HG02623 (cell line): ENCODE measurements at regions not wholly inside any gene's neighbourhood (a gene's known extent, or its start where the extent isn't known, plus 50 kb on each side); places are given as distances from the start of the nearest gene placed in this dataset.

ENCODE experiments used
- ATAC-seq: cut with Tn5 transposase; IDR thresholded peaks from one replicate; pipeline ENCODE4 v1.9.1; 2021; ENCODE audit warnings: moderate library complexity; ENCODE audit not compliant: unreplicated experiment

GRCh38 chr12:107543416-107543815, 142.2 kb upstream of the PWP1 start:
- ATAC-seq = no peak

DNA sequence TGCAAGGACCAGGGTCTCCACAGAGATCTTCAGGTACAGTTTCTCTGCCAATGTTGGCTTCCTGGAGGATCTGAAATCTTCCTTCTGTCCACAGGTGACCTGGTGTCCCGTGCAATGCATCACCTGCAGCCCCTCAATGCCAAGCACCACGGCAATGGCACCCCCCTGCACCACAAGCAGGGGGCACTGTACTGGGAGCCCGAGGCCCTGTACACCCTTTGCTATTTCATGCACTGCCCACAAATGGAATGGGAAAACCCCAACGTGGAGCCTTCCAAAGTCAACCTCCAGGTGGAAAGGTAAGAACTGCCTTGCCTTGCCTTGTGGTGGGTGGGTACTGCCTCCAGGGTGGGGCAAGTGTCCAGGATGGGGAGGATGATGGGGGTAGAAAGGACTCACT, 141.8 kb upstream of the PWP1 start:
- ATAC-seq = no peak

DNA sequence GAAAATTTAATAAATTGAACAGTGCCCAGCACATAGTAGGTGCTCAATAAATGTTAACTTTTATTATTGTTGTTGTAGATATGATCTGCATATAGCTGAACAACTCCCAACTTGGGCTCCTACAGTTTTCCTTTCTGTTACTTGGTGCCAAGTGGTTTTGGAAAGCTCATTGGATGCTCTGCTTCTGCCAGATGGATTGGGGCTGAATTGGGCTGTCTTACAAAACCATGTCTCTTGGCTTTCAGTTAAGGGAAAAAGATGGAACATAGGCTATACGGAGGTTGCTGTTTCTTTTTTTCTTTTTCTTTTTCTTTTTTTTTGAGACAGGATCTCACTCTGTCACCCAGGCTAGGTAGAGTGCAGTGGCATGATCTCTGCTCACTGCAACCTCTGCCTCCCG, 140.7 kb upstream of the PWP1 start:
- no peak for ATAC-seq

DNA sequence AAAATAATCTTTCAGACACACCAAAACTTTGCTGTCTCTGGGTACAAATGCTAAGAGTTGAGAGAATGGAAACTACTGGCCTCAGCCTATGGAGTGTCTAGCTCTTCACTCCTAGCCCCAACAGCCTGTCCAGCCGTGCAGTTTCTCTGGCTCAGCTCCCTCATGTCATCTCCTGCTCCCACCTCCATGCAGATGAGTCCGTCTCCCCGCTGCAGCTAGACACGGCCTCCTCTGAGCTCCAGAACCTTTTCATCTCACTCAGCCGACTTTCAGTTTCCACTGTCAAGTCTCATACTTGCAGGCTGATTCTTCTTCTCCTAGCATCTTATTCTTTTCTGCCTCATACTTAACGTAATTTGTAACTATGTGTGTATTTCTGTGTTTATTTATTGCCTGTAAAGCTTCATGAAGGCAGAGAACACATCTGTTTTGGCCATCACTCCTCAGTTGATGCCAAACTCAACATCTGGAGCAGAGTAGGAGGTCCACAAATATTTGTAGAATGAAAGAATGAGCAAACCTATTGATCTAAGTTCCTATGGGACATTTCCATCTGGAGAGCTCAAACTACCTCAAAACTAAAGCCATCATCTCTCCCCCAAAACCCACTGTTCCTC, 139.8 kb upstream of the PWP1 start:
- no peak for ATAC-seq

DNA sequence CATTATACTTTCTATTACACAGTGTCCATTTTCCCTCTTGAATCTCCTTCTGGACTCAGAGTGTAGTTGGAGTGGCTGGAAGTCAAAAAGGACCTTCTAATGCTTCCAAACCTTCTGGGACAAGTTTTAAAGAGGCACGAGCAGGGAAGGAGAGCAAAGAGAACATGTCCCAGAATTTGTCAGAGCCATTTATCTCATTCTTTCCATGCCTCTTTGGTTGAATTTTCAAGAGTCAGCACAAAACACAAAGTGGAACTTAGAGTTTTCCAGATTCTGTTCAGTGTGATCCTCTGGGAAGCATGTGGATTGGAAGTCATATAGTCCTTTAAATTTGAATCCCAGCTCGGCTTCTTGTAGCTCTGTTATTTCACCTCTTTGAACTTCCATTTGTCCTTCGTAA, 138.2 kb upstream of the PWP1 start:
- no peak for ATAC-seq

- no peak for ATAC-seq
Observed at GRCh38 chr12:107549651-107550480, 135.7 kb upstream of the PWP1 start.

- ATAC-seq = no peak
Observed at GRCh38 chr12:107551434-107551833, 134.2 kb upstream of the PWP1 start.

GRCh38 chr12:107552263-107552662, 133.3 kb upstream of the PWP1 start:
- ATAC-seq = no peak

- ATAC-seq = no peak
Observed at GRCh38 chr12:107553211-107553765, 132.3 kb upstream of the PWP1 start.

GRCh38 chr12:107554941-107555340, 130.7 kb upstream of the PWP1 start:
- no peak for ATAC-seq

- ATAC-seq = no peak
Observed at GRCh38 chr12:107557026-107557425, 128.6 kb upstream of the PWP1 start.

DNA sequence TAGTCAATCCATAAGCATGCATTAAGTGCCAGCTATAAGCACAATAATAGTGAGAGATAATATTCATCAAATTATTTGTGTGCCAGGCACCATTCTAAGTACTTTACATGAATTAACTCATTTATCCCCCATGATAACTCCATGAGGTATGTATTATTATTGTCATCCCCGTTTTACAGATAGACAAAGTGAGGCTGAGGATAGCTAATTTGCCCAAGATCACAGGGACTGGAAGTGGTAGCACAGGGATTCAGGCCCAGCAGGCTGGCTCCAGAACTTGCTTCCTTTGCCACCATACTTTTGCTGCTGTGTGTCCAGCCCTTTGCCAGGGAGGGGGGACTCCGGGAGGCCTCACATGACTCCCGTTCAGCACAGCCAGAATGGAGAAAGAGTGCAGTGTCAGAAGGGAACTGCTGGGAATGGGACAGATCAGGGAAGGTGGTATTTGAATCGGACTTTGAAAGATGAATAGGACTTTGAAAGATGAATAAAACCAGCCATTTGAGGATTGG, 128.0 kb upstream of the PWP1 start:
- ATAC-seq = no peak

GRCh38 chr12:107558141-107558815, 127.3 kb upstream of the PWP1 start:
- no peak for ATAC-seq

DNA sequence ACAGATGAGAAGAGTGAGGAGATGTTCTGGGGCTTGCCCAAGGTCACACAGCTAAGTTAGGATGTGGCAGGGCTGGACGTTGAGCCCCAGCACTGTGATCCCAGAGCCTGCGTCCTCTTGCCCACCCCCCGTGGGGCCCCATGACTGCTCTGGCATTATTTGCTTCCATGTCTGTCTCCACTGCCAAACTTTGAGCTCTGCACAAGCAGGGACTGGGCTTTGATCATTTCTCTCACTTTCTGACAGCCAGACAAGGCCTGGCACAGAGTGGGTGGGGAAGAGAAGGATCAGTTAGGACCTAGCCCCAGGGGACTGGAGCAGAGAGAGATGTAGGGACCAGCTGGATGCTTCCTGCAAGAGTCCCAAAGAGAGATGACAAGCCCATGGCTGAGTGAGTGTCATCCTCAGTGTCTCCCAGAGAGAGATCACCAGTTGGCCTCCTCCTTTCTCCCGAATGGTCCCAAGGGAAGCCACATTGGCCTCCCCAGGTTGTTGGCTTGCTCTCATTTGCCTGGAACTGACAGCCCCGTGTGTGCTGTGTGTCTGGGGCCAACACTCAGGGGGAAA, 126.7 kb upstream of the PWP1 start:
- ATAC-seq = no peak

DNA sequence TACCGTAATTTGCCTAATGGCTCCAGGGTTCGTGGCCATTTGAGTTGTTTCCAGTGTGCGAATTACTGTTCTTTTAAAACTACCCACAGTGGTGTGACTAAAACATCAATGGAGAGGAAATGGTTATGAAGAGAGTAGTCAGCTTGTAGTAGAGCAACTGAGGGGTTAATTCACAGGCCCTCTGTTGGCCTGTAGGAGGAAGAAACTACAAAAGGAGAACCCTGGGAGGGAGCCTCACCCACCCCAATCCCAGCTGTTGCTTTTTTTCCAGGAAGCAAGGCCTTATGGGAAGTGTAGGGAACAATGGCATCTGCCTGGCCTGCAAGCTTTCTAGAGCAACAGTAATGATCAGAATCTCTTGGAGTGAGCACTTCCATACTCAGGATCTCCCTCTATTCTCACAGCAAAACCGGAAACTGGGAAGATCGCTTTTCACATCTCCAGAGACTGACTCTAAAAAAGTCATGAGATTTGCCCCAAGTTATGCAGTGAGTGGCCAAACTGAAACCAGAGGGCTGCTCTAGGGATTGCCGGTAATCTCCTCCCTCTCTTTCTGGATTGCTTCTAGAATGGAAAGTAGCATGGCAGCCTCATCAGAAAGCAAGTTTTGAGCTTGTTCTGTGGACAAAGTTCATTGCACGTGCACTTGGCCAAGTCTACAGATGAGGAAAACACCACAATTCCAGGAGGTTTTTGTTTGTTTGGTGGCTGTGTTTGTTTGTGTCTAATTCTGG, 125.3 kb upstream of the PWP1 start:
- ATAC-seq = no peak

DNA sequence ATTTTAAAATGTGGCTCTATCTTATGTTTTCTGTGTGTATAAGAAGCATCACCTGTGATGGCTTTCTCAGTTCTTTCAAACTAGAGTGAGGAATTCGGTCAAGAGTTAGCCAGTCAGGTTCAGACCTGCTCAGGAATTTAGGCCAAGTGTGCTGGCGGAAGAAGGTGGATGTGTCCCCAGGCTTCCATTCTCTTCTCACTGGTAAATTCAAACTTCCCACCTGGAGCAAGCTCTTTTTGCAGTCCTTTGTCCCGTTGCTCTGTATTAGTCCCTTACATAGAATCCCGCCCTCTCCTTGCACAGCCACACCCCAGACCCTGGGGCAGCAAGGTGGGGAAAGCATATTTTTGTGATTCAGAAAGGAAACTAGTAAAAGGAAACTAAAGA, 124.7 kb upstream of the PWP1 start:
- ATAC-seq = no peak

GRCh38 chr12:107564946-107565345, 120.7 kb upstream of the PWP1 start:
- no peak for ATAC-seq

DNA sequence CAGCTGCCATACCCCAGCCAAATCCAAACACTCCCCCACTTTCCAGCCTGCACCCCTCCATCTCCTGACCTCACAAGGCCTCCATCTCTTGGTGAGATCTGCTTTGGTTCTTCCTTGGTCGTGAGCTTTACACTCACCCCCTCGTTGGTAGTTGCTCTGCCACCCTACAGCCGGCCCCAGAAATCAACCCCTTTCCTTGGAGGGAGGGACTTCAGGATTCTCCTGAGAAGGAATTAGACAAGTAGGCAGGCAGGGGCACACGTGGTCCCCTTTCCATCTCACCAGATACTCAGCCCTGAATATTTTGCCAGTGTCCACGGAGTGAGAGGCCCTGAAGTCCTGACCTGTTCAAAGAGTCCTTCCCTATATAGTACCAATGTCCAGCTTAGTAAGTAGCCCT, 120.0 kb upstream of the PWP1 start:
- ATAC-seq = no peak

- no peak for ATAC-seq
Observed at GRCh38 chr12:107567876-107568619, 117.6 kb upstream of the PWP1 start.

DNA sequence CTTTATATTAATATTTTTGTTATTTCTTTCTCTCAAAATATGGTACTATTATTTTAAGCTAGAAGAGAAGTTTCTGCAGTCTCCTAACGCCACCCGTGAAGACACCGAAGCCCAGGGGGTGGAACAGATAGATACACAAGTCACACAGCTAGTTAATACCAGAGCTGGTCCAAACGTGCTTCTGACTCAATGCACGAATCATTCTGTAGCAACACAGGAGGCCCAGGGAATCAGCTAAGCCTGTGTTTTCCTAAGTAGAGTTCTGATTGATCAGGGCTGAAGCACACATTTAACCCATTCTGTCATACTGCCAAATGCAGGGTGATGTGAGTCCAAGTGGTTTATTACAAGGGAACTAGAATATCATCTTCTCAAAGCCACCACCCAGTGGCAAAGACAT, 116.9 kb upstream of the PWP1 start:
- no peak for ATAC-seq
